ENCODE measurements at regions not wholly inside any gene's neighbourhood (a gene's known extent, or its start where the extent isn't known, plus 50 kb on each side); places are given as distances from the start of the nearest gene placed in this dataset.
A peak's percentile ranks its signal among the peaks of the same experiment; 100 is the strongest.

DNA sequence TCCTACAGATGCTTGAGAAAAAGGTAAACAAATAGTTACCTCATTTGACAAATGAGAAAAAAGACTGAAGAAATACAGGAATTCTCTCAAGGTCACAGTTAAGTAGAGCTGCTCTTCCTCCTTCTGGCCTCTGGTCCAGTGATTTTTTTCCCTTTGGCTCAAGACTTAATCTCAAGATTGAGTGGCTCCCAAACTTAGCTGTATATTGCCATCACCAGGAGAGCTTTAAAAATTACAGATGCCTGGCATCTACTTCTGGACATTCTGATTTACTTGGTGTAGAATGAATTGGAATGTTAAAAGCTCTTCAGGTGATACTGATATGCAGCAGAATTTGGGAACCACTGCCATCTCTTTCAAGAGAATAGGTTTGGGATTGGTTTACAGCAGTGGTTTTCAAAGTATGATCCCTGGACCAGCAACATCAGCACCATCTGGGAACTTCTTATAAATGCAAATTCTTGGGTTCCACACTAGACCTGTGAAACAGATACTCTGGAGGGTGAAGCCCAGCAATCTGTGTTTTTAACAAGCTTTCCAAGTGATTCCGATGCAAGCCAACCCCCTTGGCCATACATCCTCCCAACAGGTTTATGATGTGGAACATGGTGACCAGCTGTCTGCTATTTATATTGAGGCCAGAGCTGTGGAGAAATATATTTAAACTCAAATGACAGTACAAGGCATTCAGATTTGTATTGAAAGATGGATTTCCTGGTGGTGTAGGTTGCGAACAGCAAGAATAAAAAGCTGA, 333.0 kb upstream of the RARB start:
- no peaks in the 10 kb centered on the region for H3K36me3 ChIP-seq
- no peak for DNase-seq (ENCODE audit: low spot score)
- no peak overlapping the region for H3K27ac ChIP-seq
- H3K9me3 ChIP-seq: no peaks in the 10 kb centered on the region
- no peaks in the 10 kb centered on the region for H3K4me1 ChIP-seq
- TF ChIP-seq, protein P1, sequence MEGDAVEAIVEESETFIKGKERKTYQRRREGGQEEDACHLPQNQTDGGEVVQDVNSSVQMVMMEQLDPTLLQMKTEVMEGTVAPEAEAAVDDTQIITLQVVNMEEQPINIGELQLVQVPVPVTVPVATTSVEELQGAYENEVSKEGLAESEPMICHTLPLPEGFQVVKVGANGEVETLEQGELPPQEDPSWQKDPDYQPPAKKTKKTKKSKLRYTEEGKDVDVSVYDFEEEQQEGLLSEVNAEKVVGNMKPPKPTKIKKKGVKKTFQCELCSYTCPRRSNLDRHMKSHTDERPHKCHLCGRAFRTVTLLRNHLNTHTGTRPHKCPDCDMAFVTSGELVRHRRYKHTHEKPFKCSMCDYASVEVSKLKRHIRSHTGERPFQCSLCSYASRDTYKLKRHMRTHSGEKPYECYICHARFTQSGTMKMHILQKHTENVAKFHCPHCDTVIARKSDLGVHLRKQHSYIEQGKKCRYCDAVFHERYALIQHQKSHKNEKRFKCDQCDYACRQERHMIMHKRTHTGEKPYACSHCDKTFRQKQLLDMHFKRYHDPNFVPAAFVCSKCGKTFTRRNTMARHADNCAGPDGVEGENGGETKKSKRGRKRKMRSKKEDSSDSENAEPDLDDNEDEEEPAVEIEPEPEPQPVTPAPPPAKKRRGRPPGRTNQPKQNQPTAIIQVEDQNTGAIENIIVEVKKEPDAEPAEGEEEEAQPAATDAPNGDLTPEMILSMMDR (IDR thresholded peaks at IDR 0.05): peak in 1 of 2 donors; percentile 34
- no peaks in the 10 kb centered on the region for H3K27me3 ChIP-seq
- no peak overlapping the region for H3K4me3 ChIP-seq

- TF ChIP-seq, protein P1 (IDR thresholded peaks at IDR 0.05): no peak
- no peaks in the 10 kb centered on the region for H3K27me3 ChIP-seq
- H3K4me1 ChIP-seq: no peaks in the 10 kb centered on the region
- H3K4me3 ChIP-seq: no peak overlapping the region
- no peaks in the 10 kb centered on the region for H3K9me3 ChIP-seq
- no peak overlapping the region for H3K27ac ChIP-seq
- H3K36me3 ChIP-seq: no peaks in the 10 kb centered on the region
- DNase-seq (ENCODE audit: low spot score): no peak
Measured at GRCh38 chr3:25096536-25096935, 331.5 kb upstream of the RARB start.

GRCh38 chr3:25097023-25097422, 331.0 kb upstream of the RARB start:
- Histone ChIP-seq H3K27me3 (no peaks in the 10 kb centered on the region), H3K36me3 (no peaks in the 10 kb centered on the region), H3K27ac (no peak overlapping the region), H3K9me3 (no peaks in the 10 kb centered on the region), H3K4me1 (no peaks in the 10 kb centered on the region), H3K4me3 (no peak overlapping the region)
- DNase-seq (ENCODE audit: low spot score): no peak
- TF ChIP-seq, protein P1 (IDR thresholded peaks at IDR 0.05): no peak

GRCh38 chr3:25099666-25100065, 328.4 kb upstream of the RARB start:
- no peak for DNase-seq (ENCODE audit: low spot score)
- Histone ChIP-seq H3K4me1 (no peaks in the 10 kb centered on the region), H3K27ac (no peak overlapping the region), H3K27me3 (no peaks in the 10 kb centered on the region), H3K9me3 (no peaks in the 10 kb centered on the region), H3K4me3 (no peak overlapping the region), H3K36me3 (no peaks in the 10 kb centered on the region)
- TF ChIP-seq, protein P1 (IDR thresholded peaks at IDR 0.05): no peak

- TF ChIP-seq, protein P1 (IDR thresholded peaks at IDR 0.05): no peak
- no peaks in the 10 kb centered on the region for H3K27me3 ChIP-seq
- H3K36me3 ChIP-seq: no peaks in the 10 kb centered on the region
- no peak overlapping the region for H3K4me3 ChIP-seq
- DNase-seq (ENCODE audit: low spot score): no peak
- H3K27ac ChIP-seq: no peak overlapping the region
- H3K9me3 ChIP-seq: no peaks in the 10 kb centered on the region
- H3K4me1 ChIP-seq: no peaks in the 10 kb centered on the region
Measured at GRCh38 chr3:25103391-25103790, 324.7 kb upstream of the RARB start.

All from right atrium auricular region (tissue), 2 donors.